ENCODE measurements at regions not wholly inside any gene's neighbourhood (a gene's known extent, or its start where the extent isn't known, plus 50 kb on each side); places are given as distances from the start of the nearest gene placed in this dataset.
"Not testable (repeated sequence)": the region's sequence is repeated elsewhere in the genome, so short reads cannot be mapped to it uniquely, and the experiment has no call there.

DNA sequence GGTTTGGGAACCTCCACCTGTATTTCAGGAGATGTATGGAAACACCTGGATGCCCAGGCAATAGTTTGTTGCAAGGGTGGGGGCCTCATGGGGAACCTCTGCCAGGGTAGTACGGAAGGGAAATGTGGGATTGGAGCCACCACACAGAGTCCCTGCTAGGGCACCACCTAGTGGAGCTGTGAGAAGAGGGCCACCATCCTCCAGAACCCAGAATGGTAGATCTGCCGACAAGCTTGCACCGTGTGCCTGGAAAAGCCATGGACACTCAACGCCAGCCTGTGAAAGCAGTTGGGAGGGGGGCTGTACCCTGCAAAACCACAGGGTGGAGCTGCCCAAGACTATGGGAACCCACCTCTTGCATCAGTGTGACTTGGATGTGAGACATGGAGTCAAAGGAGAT is 407.2 kb downstream of the PSAT1 start:
- peak; percentile 15 for TF ChIP-seq CTCF (IDR thresholded peaks at IDR 0.05; ENCODE audit: low read length)
- TF ChIP-seq EZH2 (optimal IDR thresholded peaks at IDR 0.05; ENCODE audit: low read depth, low read length); EZH2phosphoT487 (IDR thresholded peaks at IDR 0.05; ENCODE audit: low read length): not testable (repeated sequence)
